ENCODE measurements at regions not wholly inside any gene's neighbourhood (a gene's known extent, or its start where the extent isn't known, plus 50 kb on each side); places are given as distances from the start of the nearest gene placed in this dataset.
"Not testable (repeated sequence)": the region's sequence is repeated elsewhere in the genome, so short reads cannot be mapped to it uniquely, and the experiment has no call there.

DNA sequence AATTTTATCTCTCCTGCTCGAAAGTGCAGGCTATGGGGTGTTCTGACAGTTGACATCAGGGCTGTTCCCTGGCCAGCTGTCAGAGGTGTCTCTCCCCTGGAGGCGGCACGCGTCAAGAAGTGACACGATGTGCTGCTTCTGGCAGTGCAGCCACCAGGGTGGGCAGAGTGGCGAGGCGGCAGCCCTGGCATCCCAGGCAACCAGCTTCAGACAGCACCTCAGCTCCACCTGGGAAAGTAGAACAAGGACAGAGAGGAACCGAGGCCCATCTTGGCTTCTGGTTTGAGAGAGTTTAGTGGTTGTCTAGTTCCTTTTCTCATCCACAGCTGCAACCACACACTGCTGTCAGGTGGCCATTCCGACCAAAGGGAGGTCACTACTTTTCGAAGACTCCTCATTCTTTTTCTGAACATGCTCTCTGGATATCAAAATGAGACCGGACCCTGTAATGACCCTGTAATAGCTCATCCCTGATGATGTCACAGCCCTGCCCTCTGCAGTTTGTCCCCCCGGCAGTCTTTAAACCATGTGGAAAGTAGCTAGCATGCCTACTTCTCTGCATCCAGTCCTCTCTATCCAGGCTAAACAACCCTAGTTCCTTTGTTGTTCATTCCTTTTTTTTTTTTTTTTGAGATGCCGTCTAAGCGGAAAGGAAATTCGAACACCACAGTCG, 381.0 kb upstream of the NRP1 start:
- Mint-ChIP-seq H3K27ac (no peak overlapping the region), H3K27me3 (ENCODE audit: insufficient read depth) (no peaks in the 10 kb centered on the region), H3K36me3 (ENCODE audit: low read depth) (no peaks in the 10 kb centered on the region), H3K9me3 (no peaks in the 10 kb centered on the region), H3K4me1 (ENCODE audit: low read depth) (no peaks in the 10 kb centered on the region), H3K4me3 (no peak overlapping the region)
- DNase-seq (ENCODE audit: low spot score): no peak
- intact Hi-C loops (cut with micrococcal nuclease): no loop called here

DNA sequence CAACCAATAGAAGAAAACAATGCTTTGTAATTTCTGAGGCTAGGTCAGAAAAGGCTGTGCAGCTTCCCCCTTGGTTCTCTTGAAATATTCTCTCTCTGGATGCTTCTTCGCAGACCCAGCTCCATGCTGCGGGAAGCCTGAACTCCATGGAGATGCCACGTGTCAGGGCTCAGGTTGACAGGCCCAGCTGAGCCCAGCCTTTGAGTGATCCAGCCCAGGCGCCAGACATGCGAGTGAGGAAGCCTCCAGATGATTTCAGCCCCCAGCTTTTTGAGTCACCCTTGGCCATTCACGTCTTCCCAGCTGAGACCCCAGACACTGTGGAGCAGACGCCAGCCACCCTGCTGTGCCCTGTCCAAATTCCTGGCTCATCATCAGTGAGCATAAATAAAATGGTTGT, 378.4 kb upstream of the NRP1 start:
- H3K36me3 Mint-ChIP-seq (ENCODE audit: low read depth): no peaks in the 10 kb centered on the region
- no peak overlapping the region for H3K27ac Mint-ChIP-seq
- intact Hi-C loops (cut with micrococcal nuclease): no loop called here
- H3K4me3 Mint-ChIP-seq: no peak overlapping the region
- no peak for DNase-seq (ENCODE audit: low spot score)
- H3K9me3 Mint-ChIP-seq: no peaks in the 10 kb centered on the region
- H3K4me1 Mint-ChIP-seq (ENCODE audit: low read depth): no peaks in the 10 kb centered on the region
- H3K27me3 Mint-ChIP-seq (ENCODE audit: insufficient read depth): peaks cover 2% of the 10 kb centered on the region

GRCh38 chr10:33710006-33710405, 375.5 kb upstream of the NRP1 start:
- Mint-ChIP-seq H3K36me3 (ENCODE audit: low read depth) (no peaks in the 10 kb centered on the region), H3K27ac (no peak overlapping the region), H3K27me3 (ENCODE audit: insufficient read depth) (peaks cover 2% of the 10 kb centered on the region), H3K9me3 (no peaks in the 10 kb centered on the region), H3K4me1 (ENCODE audit: low read depth) (no peaks in the 10 kb centered on the region), H3K4me3 (no peak overlapping the region)
- intact Hi-C loops (cut with micrococcal nuclease): no loop called here
- no peak for DNase-seq (ENCODE audit: low spot score)

DNA sequence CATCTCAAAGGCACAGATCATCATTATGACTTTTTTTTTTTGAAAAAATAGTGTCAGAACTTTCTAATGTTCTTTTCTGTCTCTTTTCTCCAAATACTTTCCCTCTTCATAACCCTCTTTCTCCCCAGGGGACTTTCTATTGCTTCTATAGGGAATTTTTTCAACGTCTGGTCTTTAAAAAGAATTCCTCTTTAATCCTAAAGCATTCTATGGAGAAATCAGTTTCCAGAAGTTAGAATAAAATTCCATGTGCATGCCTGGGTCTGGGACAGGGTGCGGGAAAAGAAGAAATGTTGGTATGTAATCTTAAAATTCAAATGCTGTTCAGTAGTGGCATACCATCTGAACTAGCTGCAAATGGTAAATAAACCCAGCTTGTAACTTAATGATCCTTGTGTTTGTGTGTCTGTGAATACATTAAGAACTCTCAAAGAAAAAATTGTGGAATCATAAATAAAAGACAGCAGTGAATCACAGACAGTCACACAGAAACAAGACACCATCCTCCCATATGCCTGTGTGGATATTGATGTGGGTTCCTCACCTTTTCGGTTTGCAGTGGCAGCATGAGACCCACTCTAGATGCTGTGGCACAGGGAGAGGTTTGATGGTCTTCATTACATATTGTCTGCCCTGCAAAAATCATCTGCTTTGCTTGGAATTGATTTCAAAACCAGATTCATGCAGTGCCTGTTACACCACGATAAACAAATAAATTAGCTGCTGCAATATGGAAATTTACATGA, 374.7 kb upstream of the NRP1 start:
- no peaks in the 10 kb centered on the region for H3K36me3 Mint-ChIP-seq (ENCODE audit: low read depth)
- no peaks in the 10 kb centered on the region for H3K9me3 Mint-ChIP-seq
- no peak for DNase-seq (ENCODE audit: low spot score)
- no peak overlapping the region for H3K27ac Mint-ChIP-seq
- peaks cover 2% of the 10 kb centered on the region for H3K27me3 Mint-ChIP-seq (ENCODE audit: insufficient read depth)
- intact Hi-C loops (cut with micrococcal nuclease): no loop called here
- no peaks in the 10 kb centered on the region for H3K4me1 Mint-ChIP-seq (ENCODE audit: low read depth)
- no peak overlapping the region for H3K4me3 Mint-ChIP-seq

DNA sequence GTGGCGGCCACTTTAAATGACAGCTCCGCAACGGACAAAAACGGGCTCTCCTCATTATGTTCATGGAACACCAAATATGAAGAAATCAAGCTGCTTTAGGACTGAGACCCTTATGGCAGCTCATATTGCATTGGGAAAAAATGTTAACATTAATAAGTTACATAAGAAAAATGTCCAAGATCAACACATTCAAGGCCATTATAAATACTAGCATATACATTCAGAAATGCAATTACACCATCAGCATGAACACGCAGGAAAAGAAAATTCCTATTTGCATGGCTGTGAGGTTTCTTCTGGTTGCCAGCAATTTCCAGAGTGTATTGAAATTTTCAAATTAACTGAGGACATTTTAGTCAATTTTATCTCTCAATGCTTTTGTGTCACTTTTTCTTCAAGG, 374.1 kb upstream of the NRP1 start:
- H3K9me3 Mint-ChIP-seq: no peaks in the 10 kb centered on the region
- intact Hi-C loops (cut with micrococcal nuclease): no loop called here
- H3K27me3 Mint-ChIP-seq (ENCODE audit: insufficient read depth): peaks cover 2% of the 10 kb centered on the region
- no peak overlapping the region for H3K27ac Mint-ChIP-seq
- no peaks in the 10 kb centered on the region for H3K36me3 Mint-ChIP-seq (ENCODE audit: low read depth)
- no peak for DNase-seq (ENCODE audit: low spot score)
- no peaks in the 10 kb centered on the region for H3K4me1 Mint-ChIP-seq (ENCODE audit: low read depth)
- H3K4me3 Mint-ChIP-seq: no peak overlapping the region

GRCh38 chr10:33706746-33707145, 372.3 kb upstream of the NRP1 start:
- no peak for DNase-seq (ENCODE audit: low spot score)
- no peak overlapping the region for H3K27ac Mint-ChIP-seq
- intact Hi-C loops (cut with micrococcal nuclease): no loop called here
- H3K27me3 Mint-ChIP-seq (ENCODE audit: insufficient read depth): peaks cover 5% of the 10 kb centered on the region
- H3K9me3 Mint-ChIP-seq: no peaks in the 10 kb centered on the region
- H3K4me1 Mint-ChIP-seq (ENCODE audit: low read depth): no peaks in the 10 kb centered on the region
- no peaks in the 10 kb centered on the region for H3K36me3 Mint-ChIP-seq (ENCODE audit: low read depth)
- H3K4me3 Mint-ChIP-seq: no peak overlapping the region

DNA sequence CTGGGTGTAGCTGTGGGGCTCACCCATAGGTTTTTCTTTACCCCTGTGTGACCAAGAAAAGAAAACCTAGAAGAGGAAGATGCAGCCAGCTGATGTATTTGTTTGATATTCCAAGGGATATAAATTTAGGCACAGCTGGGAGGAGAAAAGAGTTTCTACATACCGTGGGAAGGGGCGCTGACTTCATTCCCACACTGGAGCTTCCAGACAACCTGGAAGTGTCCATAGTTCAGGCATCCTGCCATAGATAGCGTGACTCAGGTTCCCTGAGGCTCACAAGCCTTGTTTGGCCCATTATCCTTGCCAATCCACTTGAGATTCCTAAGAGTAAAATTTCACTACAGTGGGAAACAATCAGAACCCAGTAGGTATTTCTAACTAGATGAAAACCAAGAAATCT, 371.7 kb upstream of the NRP1 start:
- Mint-ChIP-seq H3K4me1 (ENCODE audit: low read depth) (no peaks in the 10 kb centered on the region), H3K27me3 (ENCODE audit: insufficient read depth) (peaks cover 5% of the 10 kb centered on the region), H3K27ac (no peak overlapping the region), H3K9me3 (no peaks in the 10 kb centered on the region), H3K4me3 (no peak overlapping the region), H3K36me3 (ENCODE audit: low read depth) (no peaks in the 10 kb centered on the region)
- intact Hi-C loops (cut with micrococcal nuclease): no loop called here
- no peak for DNase-seq (ENCODE audit: low spot score)

GRCh38 chr10:33704214-33704830, 369.9 kb upstream of the NRP1 start:
- Mint-ChIP-seq H3K4me1 (ENCODE audit: low read depth) (no peaks in the 10 kb centered on the region), H3K4me3 (no peak overlapping the region), H3K9me3 (no peaks in the 10 kb centered on the region), H3K27ac (no peak overlapping the region), H3K27me3 (ENCODE audit: insufficient read depth) (peaks cover 5% of the 10 kb centered on the region), H3K36me3 (ENCODE audit: low read depth) (no peaks in the 10 kb centered on the region)
- no peak for DNase-seq (ENCODE audit: low spot score)
- intact Hi-C loops (cut with micrococcal nuclease): no loop called here

GRCh38 chr10:33703501-33704213, 369.2 kb upstream of the NRP1 start:
- Mint-ChIP-seq H3K9me3 (no peaks in the 10 kb centered on the region), H3K27me3 (ENCODE audit: insufficient read depth) (peaks cover 3% of the 10 kb centered on the region), H3K27ac (no peak overlapping the region), H3K4me1 (ENCODE audit: low read depth) (no peaks in the 10 kb centered on the region), H3K4me3 (no peak overlapping the region), H3K36me3 (ENCODE audit: low read depth) (no peaks in the 10 kb centered on the region)
- no peak for DNase-seq (ENCODE audit: low spot score)
- intact Hi-C loops (cut with micrococcal nuclease): no loop called here

- H3K9me3 Mint-ChIP-seq: peaks cover 3% of the 10 kb centered on the region
- H3K27me3 Mint-ChIP-seq (ENCODE audit: insufficient read depth): peaks cover 1% of the 10 kb centered on the region
- H3K27ac Mint-ChIP-seq: no peak overlapping the region
- DNase-seq (ENCODE audit: low spot score): no peak
- H3K4me3 Mint-ChIP-seq: no peak overlapping the region
- intact Hi-C loops (cut with micrococcal nuclease): no loop called here
- no peaks in the 10 kb centered on the region for H3K36me3 Mint-ChIP-seq (ENCODE audit: low read depth)
- H3K4me1 Mint-ChIP-seq (ENCODE audit: low read depth): no peaks in the 10 kb centered on the region
Measured at GRCh38 chr10:33698033-33698432, 363.6 kb upstream of the NRP1 start.

- intact Hi-C loops (cut with micrococcal nuclease): no loop called here
- Mint-ChIP-seq H3K4me1 (ENCODE audit: low read depth) (no peaks in the 10 kb centered on the region), H3K4me3 (no peak overlapping the region), H3K36me3 (ENCODE audit: low read depth) (no peaks in the 10 kb centered on the region), H3K9me3 (peaks cover 3% of the 10 kb centered on the region), H3K27me3 (ENCODE audit: insufficient read depth) (no peaks in the 10 kb centered on the region), H3K27ac (no peak overlapping the region)
- DNase-seq (ENCODE audit: low spot score): no peak
Measured at GRCh38 chr10:33697016-33697415, 362.5 kb upstream of the NRP1 start.

DNA sequence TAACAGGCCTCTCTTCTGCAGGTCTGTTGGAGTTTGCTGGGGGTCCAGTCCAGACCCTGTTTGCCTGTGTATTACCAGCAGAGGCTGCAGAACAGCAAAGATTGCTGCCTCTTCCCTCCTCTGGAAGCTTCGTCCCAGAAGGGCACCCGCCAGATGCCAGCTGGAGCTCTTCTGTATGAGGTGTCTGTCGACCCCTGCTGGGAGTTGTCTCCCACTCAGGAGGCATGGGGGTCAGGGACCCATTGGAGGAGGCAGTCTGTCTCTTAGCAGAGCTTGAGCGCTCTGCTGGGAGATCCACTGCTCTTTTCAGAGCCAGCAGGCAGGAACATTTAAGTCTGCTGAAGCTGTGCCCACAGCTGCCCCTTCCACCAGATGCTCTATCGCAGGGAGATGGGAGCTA, 361.1 kb upstream of the NRP1 start:
- no peak for DNase-seq (ENCODE audit: low spot score)
- H3K4me3 Mint-ChIP-seq: no peak overlapping the region
- H3K9me3 Mint-ChIP-seq: peaks cover 7% of the 10 kb centered on the region
- H3K27ac Mint-ChIP-seq: no peak overlapping the region
- intact Hi-C loops (cut with micrococcal nuclease): no loop called here
- H3K36me3 Mint-ChIP-seq (ENCODE audit: low read depth): no peaks in the 10 kb centered on the region
- no peaks in the 10 kb centered on the region for H3K4me1 Mint-ChIP-seq (ENCODE audit: low read depth)
- no peaks in the 10 kb centered on the region for H3K27me3 Mint-ChIP-seq (ENCODE audit: insufficient read depth)

- H3K4me1 Mint-ChIP-seq (ENCODE audit: low read depth); DNase-seq (ENCODE audit: low spot score); H3K27me3 Mint-ChIP-seq (ENCODE audit: insufficient read depth); intact Hi-C loops (cut with micrococcal nuclease); H3K9me3 Mint-ChIP-seq; H3K36me3 Mint-ChIP-seq (ENCODE audit: low read depth); H3K4me3 Mint-ChIP-seq; H3K27ac Mint-ChIP-seq: not testable (repeated sequence)
Measured at GRCh38 chr10:33690536-33690935, 356.1 kb upstream of the NRP1 start.

Data from activated T-helper 1 cell treated with anti-CD3 and anti-CD28 coated beads, Interleukin-12 subunit alpha, Interleukin-12 subunit beta, Interleukin-2, Interleukin-4 antibody, amounts not matched to agents 30 ng/mL and 10 ng/mL and 1 ng/mL, durations not matched to agents 14 hours and 24 hours and 36 hours (primary cell).